ENCODE measurements at regions not wholly inside any gene's neighbourhood (a gene's known extent, or its start where the extent isn't known, plus 50 kb on each side); places are given as distances from the start of the nearest gene placed in this dataset.
A peak's percentile ranks its signal among the peaks of the same experiment; 100 is the strongest.

GRCh38 chr4:12770351-12770750 is 713.8 kb downstream of the RAB28 start:
- DNase-seq (ENCODE audit: low read depth), result no peak
- no peak overlapping the region for H3K4me3 ChIP-seq (ENCODE audit: control insufficient read depth, low read depth, low read length)
- no peak for TF ChIP-seq CTCF (IDR thresholded peaks at IDR 0.05; ENCODE audit: control insufficient read depth, insufficient read depth, low read depth, low read length, missing control alignments)

DNA sequence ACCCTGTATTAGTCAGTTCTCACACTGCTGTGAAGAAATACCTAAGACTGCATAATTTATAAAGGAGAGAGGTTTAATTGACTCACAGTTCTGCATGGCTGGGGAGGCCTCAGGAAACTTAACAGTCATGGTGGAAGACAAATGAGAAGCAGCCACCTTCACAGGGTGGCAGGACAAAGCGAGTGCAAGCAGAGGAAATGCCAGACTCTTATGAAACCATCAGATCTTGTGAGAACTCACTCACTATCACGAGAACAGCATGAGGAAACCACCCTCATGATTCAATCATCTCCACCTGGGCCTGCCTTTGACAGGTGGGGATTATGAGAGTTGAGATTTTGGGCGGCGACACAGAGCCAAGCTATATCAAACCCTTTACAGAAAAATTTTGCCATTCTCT is 722.4 kb downstream of the RAB28 start:
- H3K4me3 ChIP-seq (ENCODE audit: control insufficient read depth, low read depth, low read length), result no peak overlapping the region
- no peak for TF ChIP-seq CTCF (IDR thresholded peaks at IDR 0.05; ENCODE audit: control insufficient read depth, insufficient read depth, low read depth, low read length, missing control alignments)
- no peak for DNase-seq (ENCODE audit: low read depth)

GRCh38 chr4:12747154-12747553 is 737.0 kb downstream of the RAB28 start:
- no peak for TF ChIP-seq CTCF (IDR thresholded peaks at IDR 0.05; ENCODE audit: control insufficient read depth, insufficient read depth, low read depth, low read length, missing control alignments)
- H3K4me3 ChIP-seq (ENCODE audit: control insufficient read depth, low read depth, low read length), result no peak overlapping the region
- no peak for DNase-seq (ENCODE audit: low read depth)

DNA sequence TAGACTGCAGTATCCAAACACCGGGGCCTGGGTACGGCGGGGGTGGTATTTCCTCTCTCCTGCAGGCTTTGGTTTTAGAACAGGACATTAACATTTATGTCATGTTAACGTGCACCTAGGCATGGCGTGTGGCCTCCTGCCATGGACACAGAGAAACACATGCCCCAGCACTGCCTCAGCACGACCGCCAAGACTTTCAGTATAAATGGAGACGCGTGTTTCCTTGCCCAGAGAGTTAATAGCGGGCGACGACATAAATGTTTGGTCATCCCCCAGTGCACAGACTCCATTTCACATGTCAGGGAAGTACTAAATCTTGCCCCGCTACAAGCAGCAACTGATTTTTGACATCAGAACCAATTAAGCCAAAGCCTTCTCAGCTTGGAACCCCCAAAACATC is 737.9 kb downstream of the RAB28 start:
- no peak for DNase-seq (ENCODE audit: low read depth)
- no peak overlapping the region for H3K4me3 ChIP-seq (ENCODE audit: control insufficient read depth, low read depth, low read length)
- TF ChIP-seq CTCF (IDR thresholded peaks at IDR 0.05; ENCODE audit: control insufficient read depth, insufficient read depth, low read depth, low read length, missing control alignments), result no peak

- TF ChIP-seq CTCF (IDR thresholded peaks at IDR 0.05; ENCODE audit: control insufficient read depth, insufficient read depth, low read depth, low read length, missing control alignments), result no peak
- DNase-seq (ENCODE audit: low read depth), result no peak
Observed at GRCh38 chr4:12734586-12734985, 749.6 kb downstream of the RAB28 start.

DNA sequence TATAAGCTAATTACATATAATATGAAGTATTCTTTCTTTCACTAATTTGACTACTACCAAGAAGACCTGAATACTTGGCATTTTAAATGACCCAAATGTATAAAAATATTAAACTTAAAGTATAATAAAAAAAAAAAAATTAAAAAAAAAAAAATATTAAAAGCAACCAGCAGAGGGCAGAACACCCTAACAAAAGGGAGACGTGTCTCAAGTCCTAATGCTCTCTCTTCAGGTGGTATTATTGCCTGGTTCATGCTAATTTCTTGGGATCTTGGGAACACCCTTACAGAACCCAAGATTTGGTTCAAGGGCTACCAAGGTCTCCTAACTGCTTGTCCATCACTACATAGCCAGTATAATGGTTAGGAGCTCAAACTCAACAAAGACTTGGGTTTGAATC is 754.8 kb downstream of the RAB28 start:
- no peak for DNase-seq (ENCODE audit: low read depth)
- no peak overlapping the region for H3K4me3 ChIP-seq (ENCODE audit: control insufficient read depth, low read depth, low read length)
- TF ChIP-seq CTCF (IDR thresholded peaks at IDR 0.05; ENCODE audit: control insufficient read depth, insufficient read depth, low read depth, low read length, missing control alignments), result peak; percentile 40

More at GRCh38 chr4:12734586-12734985, 749.6 kb downstream of the RAB28 start:
- no peak overlapping the region for H3K4me3 ChIP-seq (ENCODE audit: control insufficient read depth, low read depth, low read length)

DNA sequence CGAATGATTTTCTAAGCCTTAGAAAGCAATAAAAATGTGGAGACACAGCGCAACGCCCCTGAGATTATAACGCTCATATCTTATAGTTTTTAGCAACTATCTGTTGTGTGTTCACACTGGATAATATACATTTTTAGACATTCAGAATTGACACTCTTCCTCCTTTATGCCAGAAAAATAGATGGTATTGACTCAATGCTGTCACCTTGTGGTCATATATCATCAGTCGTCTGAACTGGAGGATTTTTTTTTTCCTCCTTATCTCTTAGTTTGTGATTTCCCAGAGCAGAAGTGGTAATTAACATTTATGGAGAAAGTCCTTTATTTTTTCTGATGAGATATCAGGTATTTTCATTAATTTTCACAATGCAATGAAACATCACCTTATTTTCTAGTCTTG is 759.6 kb downstream of the RAB28 start:
- peak; percentile 29 for TF ChIP-seq CTCF (IDR thresholded peaks at IDR 0.05; ENCODE audit: control insufficient read depth, insufficient read depth, low read depth, low read length, missing control alignments)
- no peak overlapping the region for H3K4me3 ChIP-seq (ENCODE audit: control insufficient read depth, low read depth, low read length)
- DNase-seq (ENCODE audit: low read depth), result no peak
